Brain microvascular endothelial cell (primary cell): ENCODE measurements at regions not wholly inside any gene's neighbourhood (a gene's known extent, or its start where the extent isn't known, plus 50 kb on each side); places are given as distances from the start of the nearest gene placed in this dataset.

ENCODE experiments used
- DNase-seq: peaks from one replicate; pipeline ENCODE4 v3.0.0-alpha.2; 2020
- H3K27ac ChIP-seq: fragments of 250-450 bp; sonication (Bioruptor Pico); 2 replicates; pipeline ENCODE4 v1.5.1; 2020; ENCODE audit warnings: mild to moderate bottlenecking, moderate library complexity
- H3K27me3 ChIP-seq: fragments of 250-450 bp; sonication (Bioruptor Pico); replicated peaks from 2 replicates; pipeline ENCODE4 v1.5.1; 2020; ENCODE audit warnings: mild to moderate bottlenecking
- H3K36me3 ChIP-seq: fragments of 250-450 bp; sonication (Bioruptor Pico); replicated peaks from 2 replicates; pipeline ENCODE4 v1.5.1; 2020; ENCODE audit warnings: mild to moderate bottlenecking
- H3K4me3 ChIP-seq: 2 replicates; pipeline ENCODE4 v1.5.1; 2011; ENCODE audit warnings: low read depth, mild to moderate bottlenecking, control low read depth, low read length, moderate library complexity
- in situ Hi-C: cut with HindIII; loops from 2 replicates; pipeline ENCODE4 v1.10.0; 2017; ENCODE audit warnings: low sequenced_read_pairs, low pct_ligation_motif_present
- TF ChIP-seq, protein P1 (sequence below): IDR thresholded peaks from 2 replicates; pipeline ENCODE4 v1.5.1; 2011; ENCODE audit warnings: low read depth, mild to moderate bottlenecking, moderate library complexity, low read length, control low read depth, inconsistent platforms; ENCODE audit errors: missing control alignments

DNA sequence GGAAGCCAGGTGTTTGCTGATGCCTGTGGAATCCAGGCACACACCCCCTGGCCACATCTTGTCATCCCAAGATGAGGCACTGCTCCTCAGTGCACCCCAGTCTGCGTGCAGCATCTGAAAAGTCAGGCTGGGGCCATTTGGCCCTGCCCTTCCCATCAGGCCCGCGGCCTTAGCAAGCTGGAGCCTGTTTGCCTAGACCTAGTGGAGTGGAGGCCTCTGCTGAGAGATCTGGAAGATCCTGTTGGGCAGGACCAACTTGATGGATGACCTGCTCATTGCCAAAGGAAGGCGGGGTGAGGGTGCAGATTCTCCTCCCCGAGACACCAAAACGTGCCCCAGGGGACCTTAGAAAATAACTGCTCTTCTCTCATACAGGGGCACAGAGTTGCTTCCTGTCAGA lies 220.2 kb downstream of the SHQ1 start:
- in situ Hi-C loops = no loop called here

DNA sequence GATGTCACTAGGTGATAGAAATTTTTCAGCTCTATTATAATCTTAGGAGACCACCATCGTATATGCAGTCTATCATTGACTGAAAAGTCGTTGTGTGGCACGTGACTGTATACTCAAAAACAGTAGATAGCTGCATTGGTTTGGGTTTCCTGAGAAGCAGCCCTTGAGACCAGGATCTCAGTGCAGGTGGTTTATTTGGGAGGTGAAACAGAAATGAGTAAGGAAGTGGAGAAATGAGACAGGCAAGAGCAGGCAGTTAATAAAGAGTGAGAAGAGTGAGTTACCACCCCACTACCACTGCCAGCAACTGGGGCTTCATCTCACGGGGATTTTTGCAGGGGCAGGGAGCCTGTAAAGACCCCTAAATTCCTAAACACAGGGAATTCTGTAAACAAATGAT lies 221.0 kb downstream of the SHQ1 start:
- Histone ChIP-seq H3K4me3 (no peak overlapping the region), H3K27me3 (no peaks in the 10 kb centered on the region), H3K27ac (no peak overlapping the region), H3K36me3 (no peaks in the 10 kb centered on the region)
- in situ Hi-C loops = no loop called here
- TF ChIP-seq, protein P1, sequence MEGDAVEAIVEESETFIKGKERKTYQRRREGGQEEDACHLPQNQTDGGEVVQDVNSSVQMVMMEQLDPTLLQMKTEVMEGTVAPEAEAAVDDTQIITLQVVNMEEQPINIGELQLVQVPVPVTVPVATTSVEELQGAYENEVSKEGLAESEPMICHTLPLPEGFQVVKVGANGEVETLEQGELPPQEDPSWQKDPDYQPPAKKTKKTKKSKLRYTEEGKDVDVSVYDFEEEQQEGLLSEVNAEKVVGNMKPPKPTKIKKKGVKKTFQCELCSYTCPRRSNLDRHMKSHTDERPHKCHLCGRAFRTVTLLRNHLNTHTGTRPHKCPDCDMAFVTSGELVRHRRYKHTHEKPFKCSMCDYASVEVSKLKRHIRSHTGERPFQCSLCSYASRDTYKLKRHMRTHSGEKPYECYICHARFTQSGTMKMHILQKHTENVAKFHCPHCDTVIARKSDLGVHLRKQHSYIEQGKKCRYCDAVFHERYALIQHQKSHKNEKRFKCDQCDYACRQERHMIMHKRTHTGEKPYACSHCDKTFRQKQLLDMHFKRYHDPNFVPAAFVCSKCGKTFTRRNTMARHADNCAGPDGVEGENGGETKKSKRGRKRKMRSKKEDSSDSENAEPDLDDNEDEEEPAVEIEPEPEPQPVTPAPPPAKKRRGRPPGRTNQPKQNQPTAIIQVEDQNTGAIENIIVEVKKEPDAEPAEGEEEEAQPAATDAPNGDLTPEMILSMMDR = no peak
- DNase-seq = no peak

More for the DNA sequence above, 220.2 kb downstream of the SHQ1 start:
- Histone ChIP-seq H3K27me3 (no peaks in the 10 kb centered on the region), H3K36me3 (no peaks in the 10 kb centered on the region), H3K4me3 (no peak overlapping the region), H3K27ac (no peak overlapping the region)
- TF ChIP-seq, protein P1 = no peak
- no peak for DNase-seq

DNA sequence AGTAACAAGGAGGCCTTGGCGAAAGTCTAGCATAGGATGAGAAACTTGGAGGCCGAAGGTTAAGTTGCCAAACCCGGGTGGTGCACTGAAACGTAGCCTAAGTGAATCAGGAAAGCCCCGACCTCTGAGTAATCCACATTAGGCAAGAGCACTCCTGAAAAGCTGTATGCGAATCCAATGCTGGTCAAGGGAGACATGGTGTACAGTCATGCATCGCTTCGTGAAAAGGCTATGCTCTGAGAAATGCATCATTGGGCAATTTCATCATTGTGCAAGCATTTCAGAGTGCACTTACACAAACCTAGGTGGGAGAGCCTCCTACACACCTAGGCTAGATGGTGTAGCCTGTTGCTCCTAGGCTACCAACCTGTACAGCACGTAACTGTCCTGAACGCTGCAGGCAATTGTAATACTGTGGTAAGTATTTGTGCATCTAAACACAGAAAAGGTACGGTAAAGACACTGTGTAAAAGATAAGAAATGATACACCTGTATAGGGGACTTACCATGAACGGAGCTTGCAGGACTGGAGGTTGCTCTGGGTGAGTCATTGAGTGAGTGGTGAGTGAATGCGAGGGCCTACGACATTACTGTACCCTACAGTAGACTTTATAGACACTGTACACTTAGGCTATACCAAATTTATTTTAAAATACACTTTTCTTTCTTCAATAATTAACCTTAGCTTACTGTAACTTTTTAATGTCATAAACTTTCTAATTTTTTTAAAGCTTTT lies 222.5 kb downstream of the SHQ1 start:
- H3K27me3 ChIP-seq = no peaks in the 10 kb centered on the region
- H3K27ac ChIP-seq = no peak overlapping the region
- no peaks in the 10 kb centered on the region for H3K36me3 ChIP-seq
- in situ Hi-C loops = no loop called here
- DNase-seq = no peak
- H3K4me3 ChIP-seq = no peak overlapping the region
- TF ChIP-seq, protein P1 = no peak

DNA sequence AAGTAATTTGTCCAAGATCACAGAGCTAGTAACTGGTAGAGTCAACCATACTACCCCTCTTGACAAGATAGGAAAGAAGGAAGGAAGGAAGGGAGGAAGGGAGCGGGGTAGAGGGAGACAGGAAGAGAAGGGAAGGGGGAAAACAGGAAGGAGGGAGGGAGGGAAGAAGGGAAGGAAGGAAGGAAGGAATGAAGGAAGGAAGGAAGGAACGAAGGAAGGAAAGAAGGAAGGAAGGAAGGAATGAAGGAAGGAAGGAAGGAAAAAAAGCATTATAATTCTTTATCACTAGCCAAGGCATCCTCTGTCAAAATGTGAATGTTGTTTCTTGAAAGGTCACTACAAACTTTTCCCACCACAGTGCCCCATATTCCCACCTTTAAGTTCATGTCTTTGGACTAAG lies 223.6 kb downstream of the SHQ1 start:
- no peaks in the 10 kb centered on the region for H3K36me3 ChIP-seq
- H3K27ac ChIP-seq = no peak overlapping the region
- TF ChIP-seq, protein P1 = no peak
- no peak overlapping the region for H3K4me3 ChIP-seq
- DNase-seq = no peak
- in situ Hi-C loops = no loop called here
- H3K27me3 ChIP-seq = no peaks in the 10 kb centered on the region

DNA sequence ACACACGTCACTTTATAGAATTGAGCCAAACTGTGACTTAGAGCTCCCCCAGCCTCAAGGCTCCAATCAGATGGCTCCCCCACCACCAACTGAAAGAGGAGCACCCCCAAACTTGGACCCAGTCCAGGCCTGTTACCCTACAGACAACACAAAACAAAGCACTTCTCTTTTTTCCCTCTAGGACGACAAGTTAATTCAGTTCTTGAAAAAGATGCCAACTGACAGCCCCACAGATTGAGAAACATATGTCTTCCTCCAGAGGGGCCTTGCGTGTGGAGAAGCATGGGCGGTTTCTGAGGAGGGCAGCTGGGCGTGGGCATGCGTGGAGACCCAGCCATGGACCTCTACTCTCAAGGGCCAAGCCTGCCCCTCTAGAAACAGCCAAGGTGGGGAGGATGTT lies 229.5 kb downstream of the SHQ1 start:
- in situ Hi-C loops = no loop called here
- TF ChIP-seq, protein P1 = no peak
- DNase-seq = no peak
- H3K4me3 ChIP-seq = no peak overlapping the region
- no peaks in the 10 kb centered on the region for H3K36me3 ChIP-seq
- H3K27me3 ChIP-seq = no peaks in the 10 kb centered on the region
- H3K27ac ChIP-seq = no peak overlapping the region
